ENCODE measurements at regions not wholly inside any gene's neighbourhood (a gene's known extent, or its start where the extent isn't known, plus 50 kb on each side); places are given as distances from the start of the nearest gene placed in this dataset.
"Not testable (repeated sequence)": the region's sequence is repeated elsewhere in the genome, so short reads cannot be mapped to it uniquely, and the experiment has no call there.

DNA sequence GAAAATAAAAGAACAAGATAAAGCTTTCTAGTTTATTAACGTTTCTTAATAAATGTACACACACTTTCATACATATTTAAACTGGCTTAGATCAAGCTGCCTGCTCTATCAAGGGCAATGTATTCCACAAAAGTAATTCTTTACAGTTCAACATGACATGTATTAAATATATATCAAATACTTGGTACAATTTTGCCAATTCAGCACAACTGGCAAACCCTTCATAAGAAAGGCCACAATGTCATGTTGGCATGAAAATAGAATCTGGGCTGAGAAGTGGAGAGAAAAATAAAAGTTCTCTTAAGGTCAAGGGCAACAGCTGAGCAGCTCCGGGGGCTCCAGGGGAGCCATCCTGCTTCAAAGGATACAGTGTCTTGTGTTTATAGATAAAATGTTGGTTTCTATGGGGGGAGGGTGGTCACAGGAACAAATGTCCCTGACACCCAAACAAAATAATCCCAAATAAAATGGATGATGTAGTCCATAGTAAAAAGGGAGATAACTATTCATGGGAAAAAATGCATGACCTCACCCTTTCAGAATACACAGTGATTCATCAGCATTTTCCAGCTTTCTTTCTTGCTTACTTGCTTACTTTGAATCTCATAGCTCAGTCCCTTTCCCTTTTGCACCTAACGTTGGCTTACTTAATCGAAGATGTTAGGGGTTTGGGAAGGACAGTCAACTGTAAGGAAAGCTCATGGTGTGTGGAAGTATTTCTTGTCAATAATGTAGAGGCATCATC is 494.9 kb downstream of the NYAP2 start:
- DNase-seq: no peak

DNA sequence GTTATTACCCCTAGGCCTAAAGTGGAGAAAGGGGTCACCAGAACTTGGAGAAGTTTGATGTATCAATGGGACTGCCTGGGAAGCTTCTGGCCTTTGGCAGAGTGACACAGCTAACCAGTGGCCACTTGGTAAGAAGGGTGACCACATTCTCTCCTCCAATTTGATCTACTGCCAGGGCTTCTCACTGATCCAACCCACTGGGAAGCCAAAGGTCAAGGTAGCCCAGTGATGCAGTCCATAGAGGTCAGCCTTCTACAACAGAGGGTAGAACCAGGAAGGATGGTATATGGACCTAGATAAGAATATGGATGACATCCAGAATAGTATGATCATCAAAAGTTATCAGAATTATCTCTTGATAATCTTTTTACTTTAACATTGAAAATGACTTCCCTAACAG is 493.6 kb downstream of the NYAP2 start:
- no peak for DNase-seq

DNA sequence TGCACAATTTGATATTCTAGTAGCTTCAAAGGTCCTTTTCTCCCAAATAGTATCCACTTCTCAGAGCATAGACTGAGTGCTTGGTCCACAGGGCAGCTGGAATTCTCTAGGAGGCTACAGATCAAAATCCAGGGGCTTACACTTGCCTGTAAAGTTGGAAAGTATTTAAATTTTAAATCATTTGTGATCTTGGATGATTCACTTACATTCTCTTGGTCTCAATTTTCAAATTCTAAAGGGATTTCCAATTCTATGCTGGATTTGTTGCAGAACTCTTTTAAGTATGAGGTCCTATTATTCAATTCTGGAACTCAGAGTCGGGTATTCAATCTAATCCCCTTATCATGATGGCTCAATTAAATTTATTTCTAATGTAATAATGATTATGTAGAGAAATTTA is 492.3 kb downstream of the NYAP2 start:
- no peak for DNase-seq

DNA sequence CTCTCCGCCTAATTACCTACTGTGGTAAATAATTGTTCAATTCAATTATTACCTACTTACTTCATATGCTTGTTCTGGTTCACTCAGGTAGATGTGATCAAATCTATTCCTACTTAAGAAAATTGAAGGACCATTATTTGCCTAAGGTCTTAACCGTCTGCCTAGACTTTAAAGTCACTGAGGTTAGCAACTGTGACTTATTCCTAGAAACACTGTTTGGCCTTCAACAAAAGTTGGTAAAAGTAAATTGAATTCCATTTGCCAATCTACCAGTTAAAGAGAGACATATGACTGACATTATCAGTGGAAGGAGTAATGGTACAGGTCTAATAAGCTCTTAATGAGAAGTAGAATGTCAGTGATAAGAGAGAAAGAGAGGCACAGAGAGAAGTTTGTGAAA is 491.5 kb downstream of the NYAP2 start:
- no peak for DNase-seq

DNA sequence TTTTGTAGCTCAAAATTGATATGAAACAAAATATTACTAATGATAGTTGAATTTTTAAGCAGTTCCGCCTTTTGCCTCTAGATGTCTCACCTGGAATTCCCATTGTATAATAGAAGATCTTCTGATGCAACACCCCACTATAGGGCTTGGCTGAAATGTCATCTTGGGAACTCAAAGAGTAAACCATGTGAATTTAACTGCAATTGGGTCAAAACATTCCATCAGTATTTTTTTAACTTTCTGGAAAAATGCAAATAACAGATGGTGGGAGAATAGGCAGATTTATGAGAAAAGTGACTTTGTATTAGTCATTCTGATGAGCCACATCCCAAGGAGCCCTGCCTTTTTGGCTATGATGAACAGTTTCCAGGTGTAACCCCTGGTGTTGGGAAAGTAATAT is 489.9 kb downstream of the NYAP2 start:
- DNase-seq: no peak

DNA sequence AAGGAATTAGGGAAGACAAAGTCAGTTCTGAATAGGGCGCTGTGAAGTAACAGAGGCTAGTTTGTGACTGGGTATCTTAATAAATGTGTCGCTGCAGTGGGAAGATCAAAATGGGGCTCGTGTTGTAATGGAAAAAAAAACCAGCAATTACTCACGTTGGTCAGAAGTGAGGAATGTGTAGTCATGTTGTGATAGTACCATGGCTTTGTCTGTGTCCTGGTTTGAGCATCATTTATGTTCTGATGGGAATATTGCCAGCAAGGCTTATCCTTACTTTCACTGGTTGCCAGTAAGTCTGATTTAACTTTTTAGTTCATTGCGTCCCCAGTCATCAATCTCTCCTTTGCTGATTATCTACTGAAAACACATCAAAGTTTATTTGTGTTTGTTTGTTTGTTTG is 467.6 kb downstream of the NYAP2 start:
- DNase-seq: no peak

DNA sequence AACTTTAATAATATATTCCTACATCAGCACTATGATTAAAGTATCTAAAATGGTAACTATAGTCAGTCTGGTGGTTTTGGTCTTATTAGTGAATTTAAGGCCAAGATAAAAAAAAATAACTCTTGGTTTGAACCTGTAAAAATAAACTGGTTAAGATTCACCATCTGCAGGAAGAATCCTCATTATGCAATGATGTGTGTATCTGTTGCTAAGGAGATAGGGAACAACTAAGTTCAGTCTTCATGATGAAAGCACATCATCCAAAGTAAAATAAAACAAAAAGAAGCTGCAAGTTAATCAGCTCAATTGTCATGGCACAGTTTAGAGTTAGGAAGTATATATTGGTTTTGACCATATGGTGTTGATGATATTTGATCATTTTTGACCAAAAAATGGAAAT is 466.0 kb downstream of the NYAP2 start:
- no peak for DNase-seq

DNA sequence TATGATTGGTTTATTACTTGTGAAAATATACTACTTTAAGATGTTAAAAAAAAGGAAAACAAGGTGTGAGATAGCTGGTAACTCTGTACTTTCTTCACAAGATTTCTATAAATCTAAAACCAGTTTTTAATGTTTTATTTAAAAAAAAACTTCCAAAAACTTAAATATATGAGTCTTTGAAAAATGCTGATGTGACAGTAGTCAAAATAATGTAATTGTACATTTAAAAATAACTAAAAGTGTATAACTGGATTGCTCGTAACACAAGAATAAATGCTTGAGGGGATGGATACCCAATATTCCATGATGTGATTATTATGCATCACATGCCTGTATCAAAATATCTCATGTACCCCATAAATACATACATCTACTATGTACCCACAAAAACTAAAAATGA is 464.9 kb downstream of the NYAP2 start:
- DNase-seq: no peak

DNA sequence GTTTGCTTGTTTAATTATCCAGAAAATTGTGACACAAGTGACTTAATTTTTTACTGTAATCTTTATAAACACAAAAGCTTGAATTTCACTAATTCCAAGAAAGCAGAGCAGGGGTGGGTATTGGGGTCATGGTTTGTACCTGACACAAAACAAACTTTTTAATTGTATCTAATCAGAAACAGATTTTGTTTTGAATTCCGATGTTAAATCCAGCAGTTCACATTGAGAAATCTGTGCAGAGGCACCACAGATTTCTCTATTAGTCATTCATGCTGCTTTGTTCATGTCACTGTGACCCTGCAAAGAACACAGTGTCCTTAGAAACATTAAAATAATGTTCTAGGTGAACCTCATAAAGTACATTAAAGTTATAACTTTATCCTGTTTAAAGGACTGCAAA is 443.4 kb downstream of the NYAP2 start:
- no peak for DNase-seq

DNA sequence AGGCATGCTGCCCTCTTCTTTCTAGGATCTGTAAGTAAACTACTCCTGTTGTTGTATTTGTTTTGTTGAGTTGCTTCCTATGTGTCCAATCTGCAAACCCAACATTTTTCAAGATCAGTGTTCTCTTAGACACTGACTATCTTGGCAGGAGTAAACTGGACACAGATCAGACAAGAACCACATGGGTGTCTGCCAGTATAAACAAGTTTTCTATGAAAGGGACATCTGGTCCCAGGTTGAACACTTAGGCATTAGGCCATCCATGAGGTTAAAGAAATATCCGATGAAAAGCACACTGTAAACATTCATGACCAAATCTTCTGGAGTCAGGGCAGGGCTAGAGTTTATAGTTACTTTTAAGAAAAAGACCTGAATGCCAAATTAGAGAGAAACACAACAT is 441.8 kb downstream of the NYAP2 start:
- DNase-seq: no peak

DNA sequence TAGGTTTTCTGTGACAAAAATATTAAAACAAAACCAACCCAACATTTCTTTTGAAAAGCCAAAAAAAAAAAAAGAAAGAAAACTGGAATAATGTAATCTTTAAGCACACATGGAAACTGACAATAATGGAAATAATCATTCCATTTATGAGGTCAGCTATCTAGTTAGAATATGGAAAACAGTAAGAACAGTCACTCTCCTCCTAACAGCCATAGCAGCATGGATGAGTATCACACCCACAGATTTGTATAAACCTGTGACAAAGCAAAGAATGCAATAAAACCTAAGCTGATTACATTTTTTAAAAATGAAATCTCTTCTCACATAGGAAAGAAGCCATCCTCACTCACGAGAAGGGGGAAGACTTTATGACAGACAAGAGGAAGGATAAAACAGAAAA is 437.8 kb downstream of the NYAP2 start:
- no peak for DNase-seq

DNA sequence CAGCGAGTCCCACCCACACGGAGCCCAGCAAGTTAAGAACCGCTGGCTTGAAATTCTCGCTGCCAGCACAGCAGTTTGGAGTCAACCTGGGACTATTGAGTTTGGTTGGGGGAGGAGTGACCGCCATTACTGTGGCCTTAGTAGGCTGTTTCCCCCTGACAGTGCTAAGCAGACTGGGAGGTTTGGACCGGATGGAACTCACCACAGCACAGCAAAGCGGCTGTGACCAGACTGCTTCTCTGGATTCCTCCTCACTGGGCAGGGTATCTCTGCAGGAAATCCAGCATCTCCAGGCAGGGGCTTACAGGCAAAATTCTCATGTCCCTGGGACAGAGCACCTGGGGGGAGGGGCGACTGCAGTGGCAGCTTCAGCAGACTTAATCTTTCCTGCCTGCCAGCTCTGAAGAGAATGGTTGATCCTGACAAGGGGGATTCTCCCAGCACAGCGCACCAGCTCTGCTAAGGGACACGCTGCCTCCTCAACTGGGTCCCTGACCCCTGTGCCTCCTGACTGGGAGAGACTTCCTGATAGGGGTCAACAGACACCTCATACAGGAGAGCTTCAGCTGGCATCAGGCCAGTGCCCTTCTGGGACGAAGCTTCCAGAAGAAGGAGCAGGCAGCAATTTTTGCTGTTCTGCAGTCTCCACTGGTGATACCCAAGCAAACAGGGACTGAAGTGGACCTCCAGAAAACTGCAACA is 425.4 kb downstream of the NYAP2 start:
- DNase-seq: no peak

DNA sequence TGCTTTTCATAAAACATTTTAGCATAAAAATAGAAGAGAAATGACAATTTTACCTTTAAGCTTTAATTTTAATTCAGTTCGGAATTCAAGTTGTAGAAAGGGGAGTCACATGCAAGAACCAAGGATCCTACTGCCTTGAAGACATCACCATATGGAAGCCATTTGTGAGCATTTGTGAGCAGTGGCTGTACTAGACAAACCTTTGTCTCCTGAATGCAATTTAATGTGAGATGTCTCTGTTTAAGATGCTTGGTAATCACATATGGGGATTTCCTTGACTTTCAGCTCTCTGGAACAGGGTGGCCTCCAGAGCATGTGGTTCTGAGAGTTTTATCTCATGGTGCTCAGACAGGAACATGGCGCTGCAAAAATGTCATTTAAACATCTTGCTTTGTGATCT is 421.8 kb downstream of the NYAP2 start:
- no peak for DNase-seq

DNA sequence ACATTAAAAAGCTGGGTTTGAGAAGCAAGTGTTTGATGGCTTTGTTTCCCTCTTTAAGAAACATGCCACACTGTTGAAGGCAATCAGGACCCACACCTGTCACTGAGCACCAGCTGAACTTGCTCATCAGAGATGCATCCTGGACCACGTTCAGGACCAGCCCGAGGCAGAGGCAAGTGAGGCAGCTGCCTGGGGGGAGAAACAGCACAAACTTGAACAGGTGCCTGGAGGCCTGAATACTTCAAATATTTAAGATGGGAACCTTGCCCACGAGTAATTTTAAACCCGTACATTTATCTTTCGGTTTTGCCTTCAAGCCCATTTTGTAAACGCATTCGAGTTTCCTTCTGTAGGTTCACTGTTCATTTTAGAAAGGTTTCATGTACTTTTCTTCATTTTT is 421.3 kb downstream of the NYAP2 start:
- no peak for DNase-seq

DNA sequence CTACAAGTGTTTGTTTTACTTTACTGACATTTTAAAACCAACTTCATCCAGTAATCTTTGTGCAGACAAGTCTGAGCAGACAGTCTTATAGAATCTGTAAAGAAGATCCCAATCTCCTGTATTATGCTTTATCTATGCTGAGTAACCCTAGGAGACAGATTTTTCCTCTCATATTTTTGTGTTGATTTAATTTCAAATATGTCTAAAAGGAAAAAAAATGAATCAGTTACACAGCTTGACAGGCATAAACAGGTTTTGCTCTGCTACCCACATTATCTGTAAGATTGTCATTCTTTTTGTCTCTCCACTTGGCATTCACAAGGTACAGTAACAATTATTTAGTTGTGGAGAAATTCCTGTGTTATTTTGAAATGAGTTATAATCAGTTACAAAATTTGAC is 415.0 kb downstream of the NYAP2 start:
- no peak for DNase-seq

DNA sequence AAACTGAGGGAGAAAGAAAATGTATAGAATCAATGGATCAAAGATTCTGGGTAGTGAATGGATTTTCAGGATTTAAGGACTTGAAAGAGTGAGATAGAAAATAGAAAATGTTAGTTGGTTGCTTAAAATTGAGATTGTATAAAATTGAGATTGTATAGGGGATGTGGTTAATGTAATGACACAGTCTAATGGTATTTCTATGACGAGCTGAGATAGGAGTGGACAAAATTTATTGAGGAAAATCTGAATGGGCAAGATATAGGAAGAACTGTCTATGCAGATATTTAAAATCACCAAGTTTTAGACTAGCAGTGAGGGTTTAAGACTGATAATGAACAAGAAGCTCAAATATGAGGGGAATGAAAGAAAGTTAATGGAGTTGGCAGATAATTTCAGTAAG is 406.6 kb downstream of the NYAP2 start:
- DNase-seq: no peak

DNA sequence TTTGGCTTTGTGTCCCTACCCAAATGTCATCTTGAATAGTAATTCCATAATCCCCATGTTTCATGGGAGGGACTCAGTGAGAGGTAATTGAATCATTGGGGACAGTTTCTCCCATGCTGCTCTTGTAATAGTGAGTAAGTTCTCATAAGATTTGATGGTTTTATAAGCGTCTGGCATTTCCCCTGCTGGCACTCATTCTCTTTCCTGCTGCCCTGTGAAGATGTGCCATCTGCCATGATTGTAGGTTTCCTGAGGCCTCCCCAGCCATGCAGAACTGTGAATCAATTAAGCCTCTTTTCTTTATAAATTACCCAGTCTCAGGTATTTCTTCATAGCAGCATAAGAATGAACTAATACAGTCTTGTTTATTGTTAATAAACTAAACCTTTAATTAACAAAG is 402.6 kb downstream of the NYAP2 start:
- not testable (repeated sequence) for DNase-seq

DNA sequence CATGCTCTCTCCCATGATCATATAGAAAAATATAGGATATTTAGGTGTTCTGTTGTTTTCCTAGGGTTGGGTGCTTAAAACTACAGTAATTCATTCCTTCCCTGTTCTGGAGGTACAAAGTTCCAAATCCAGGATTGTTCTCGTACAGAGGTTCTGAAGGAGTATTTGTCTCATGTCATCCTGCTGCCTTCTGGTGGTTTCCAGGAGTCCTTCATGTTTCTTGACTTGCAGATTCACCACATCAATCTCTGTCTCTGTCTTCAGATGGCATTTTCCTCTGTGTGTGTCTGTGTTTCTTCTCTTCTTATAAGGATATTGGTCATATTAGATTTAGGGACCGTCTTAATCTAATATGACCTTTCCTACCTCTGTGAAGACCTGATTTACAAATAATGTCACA is 397.9 kb downstream of the NYAP2 start:
- DNase-seq: no peak

DNA sequence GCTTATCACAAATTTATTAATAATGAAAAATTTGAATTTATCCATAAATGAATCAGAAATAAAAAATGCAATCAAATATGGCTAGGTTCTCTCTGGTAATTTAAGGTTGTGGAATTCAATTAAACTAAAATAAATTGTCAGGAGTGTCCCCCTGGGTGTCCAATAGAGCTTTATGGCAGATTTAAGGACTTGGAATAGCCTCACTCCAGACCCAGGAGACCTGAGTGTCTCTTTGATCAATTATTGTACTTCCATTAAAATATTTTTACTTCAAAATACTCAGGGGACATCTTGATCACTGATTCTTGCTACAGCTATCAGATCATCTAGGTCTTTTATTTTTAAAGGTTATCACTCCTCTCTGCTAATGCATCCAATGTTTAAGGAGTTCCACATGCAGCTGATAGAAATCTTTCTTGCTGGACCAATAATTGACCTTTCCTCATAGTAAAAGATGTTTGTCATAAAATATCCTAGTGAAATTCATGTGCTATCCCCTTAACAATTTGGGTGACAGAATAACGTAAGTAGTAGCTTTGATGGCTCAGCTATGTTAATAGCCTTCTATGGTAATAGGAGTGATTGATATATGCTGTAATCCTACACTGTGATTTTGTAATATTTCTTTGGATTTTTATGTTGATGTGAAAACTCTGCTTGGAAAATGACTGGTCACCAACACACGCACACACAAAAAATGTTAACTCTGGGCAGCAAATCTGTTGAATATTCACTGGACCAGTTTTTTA is 395.3 kb downstream of the NYAP2 start:
- no peak for DNase-seq

DNA sequence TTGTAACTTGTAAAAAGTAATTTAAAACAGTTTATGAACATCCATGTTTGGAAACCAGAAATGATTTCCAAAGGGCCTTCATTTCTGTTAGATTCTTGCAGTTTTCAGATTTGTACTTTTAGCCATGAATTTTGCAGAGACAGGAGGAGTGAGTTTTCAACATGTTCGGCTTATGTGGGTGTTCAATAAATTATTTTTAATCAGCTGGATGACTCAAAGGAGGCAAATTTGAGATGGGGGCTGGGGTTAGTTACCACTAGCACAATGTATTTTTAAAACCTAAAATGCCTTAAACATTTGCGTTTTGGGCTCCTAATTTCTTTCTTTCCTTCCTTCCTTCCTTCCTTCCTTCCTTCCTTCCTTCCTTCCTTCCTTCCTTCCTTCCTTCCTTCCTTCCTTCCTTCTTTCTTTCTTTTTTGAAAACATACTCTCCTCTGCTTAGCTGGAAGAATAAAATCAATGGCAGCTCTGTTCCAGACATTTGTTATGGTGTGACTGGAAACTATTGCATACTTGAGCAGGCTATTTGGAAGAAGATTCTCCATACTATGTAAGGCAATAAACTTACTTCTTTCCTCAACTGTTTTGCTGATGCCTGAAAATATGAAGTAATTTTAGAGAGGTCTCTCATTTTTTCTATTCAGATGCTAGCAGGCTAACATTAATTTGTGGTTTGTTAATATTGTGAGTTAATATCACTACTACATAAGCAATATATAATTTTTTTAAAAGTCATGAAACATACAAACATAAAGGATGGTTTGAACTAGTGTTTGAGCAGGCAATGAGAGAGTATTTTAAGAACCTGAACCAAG is 394.4 kb downstream of the NYAP2 start:
- DNase-seq: no peak

DNA sequence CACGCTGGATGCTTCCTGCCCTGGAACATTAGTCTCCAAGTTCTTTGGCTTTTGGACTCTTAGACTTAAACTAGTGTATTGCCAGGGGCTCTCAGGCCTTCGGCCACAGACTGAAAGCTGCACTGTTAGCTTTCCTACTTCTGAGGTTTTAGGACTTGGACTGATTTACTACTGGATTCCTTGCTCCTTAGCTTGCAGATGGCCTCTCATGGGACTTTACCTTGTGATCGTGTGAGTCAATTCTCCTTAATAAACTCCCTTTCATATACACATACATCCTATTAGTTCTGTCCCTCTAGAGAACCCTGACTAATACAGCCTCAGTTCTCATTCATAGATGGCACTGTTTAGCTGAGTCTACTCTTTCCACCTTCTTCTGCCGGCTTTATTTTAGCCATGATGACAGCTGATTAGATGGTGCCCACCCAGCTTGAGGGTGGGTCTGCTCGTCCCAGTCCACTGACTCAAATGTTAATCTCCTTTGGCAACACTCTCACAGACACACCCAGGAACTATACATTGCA is 389.1 kb downstream of the NYAP2 start:
- DNase-seq: no peak

DNA sequence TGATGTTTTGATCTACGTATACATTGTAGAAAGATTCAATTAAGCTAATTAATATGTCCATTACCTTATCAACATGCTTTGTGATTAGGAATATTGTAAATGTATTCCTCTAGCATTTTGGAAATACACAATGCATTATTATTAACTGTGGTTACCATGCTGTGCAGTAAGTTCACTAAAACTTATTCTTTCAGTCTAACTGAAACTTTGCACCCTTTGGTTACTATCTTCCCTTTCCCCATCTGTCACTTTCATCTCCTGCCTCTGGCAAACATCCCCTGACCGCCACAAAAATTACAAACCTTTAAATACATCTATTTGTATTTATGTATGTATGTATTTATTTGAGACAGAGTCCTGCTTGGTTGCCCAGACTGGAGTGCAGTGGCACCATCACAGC is 388.0 kb downstream of the NYAP2 start:
- DNase-seq: no peak

DNA sequence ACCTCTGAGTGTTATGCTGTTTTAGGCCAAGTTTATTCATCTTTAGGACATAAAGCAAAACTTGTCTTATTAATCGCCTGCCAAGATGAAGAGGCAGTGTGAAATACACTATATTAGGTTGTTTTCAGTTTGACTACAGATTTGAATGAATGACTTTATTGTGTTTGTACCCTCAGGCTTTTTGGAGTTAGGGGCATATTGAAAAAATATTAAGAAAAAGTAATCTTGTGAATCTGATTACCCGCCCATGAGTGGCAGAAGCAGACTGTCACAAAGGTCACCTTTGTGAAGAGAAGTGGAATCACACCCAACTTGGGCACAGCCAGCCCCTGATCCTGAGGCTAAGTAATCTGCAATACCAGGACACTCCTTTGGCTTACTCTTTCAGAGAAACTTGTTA is 382.5 kb downstream of the NYAP2 start:
- no peak for DNase-seq

All from effector CD4-positive, alpha-beta T cell (primary cell).